Endothelial cell of umbilical vein (primary cell): ENCODE measurements at regions not wholly inside any gene's neighbourhood (a gene's known extent, or its start where the extent isn't known, plus 50 kb on each side); places are given as distances from the start of the nearest gene placed in this dataset.

Source experiments
- CTCF ChIP-seq, 2 donors: IDR thresholded peaks; 1 replicate in 1 of 2; 2 replicates in 1 of 2; pipeline ENCODE4 v1.5.1; 2011; ENCODE audit warnings: low read length in 2 of 2, mild to moderate bottlenecking in 2 of 2, moderate library complexity in 2 of 2, control low read depth in 1 of 2, inconsistent platforms in 1 of 2, low read depth in 1 of 2; ENCODE audit not compliant: insufficient read depth in 1 of 2; ENCODE audit errors: extremely low read depth in 1 of 2
- EZH2 ChIP-seq: IDR thresholded peaks from 2 replicates; pipeline ENCODE4 v1.6.1; 2012; ENCODE audit warnings: borderline replicate concordance, low read depth, mild to moderate bottlenecking, moderate library complexity, low read length, inconsistent platforms; ENCODE audit not compliant: severe bottlenecking
- MAX ChIP-seq: IDR thresholded peaks from 2 replicates; pipeline ENCODE4 v1.6.1; 2011; ENCODE audit not compliant: insufficient read depth, insufficient read length
- MYC ChIP-seq: IDR thresholded peaks from one replicate; pipeline ENCODE4 v1.6.1; 2011; ENCODE audit warnings: mild to moderate bottlenecking, low read depth, low read length
- POLR2A ChIP-seq: IDR thresholded peaks from 2 replicates; pipeline ENCODE4 v1.6.1; 2012; ENCODE audit warnings: low read depth, mild to moderate bottlenecking, control low read depth, low read length
- POLR2AphosphoS5 ChIP-seq: IDR thresholded peaks from 2 replicates; pipeline ENCODE4 v1.6.1; 2012; ENCODE audit warnings: low read depth, mild to moderate bottlenecking, control low read depth, low read length, moderate library complexity; ENCODE audit not compliant: insufficient read depth

- TF ChIP-seq CTCF (IDR thresholded peaks at IDR 0.05; ENCODE audit: extremely low read depth in 1 of 2, insufficient read depth in 1 of 2, low read depth in 1 of 2, low read length in 2 of 2) (no peak), EZH2 (no peak), MAX (no peak), POLR2A (no peak), POLR2AphosphoS5 (no peak), MYC (no peak)
These were observed 112.8 kb upstream of the ATXN3L start for GRCh38 chrX:13432414-13433297.
